Gastroesophageal sphincter (tissue), 4 donors: ENCODE measurements at regions not wholly inside any gene's neighbourhood (a gene's known extent, or its start where the extent isn't known, plus 50 kb on each side); places are given as distances from the start of the nearest gene placed in this dataset.

Source experiments
- ATAC-seq: fragments of 150-250 bp; one replicate; pipeline ENCODE4 v1.9.1; 2016; ENCODE audit warnings: mild to moderate bottlenecking, moderate library complexity
- H3K27ac ChIP-seq, 4 donors: fragments of 200-600 bp; sonication (generic) in 3 of 4; 1 replicate in 3 of 4; 2 replicates in 1 of 4; pipeline ENCODE4 v1.5.1; 2016 to 2019
- H3K27me3 ChIP-seq: fragments of 200-600 bp; sonication (generic); one replicate; pipeline ENCODE4 v1.5.1; 2019
- H3K36me3 ChIP-seq, 2 donors: fragments of 200-600 bp; sonication (generic); one replicate each; pipeline ENCODE4 v1.5.1; 2019; ENCODE audit warnings: control low read depth in 1 of 2
- H3K4me1 ChIP-seq, 3 donors: fragments of 200-600 bp; sonication (generic); 1 replicate in 2 of 3; 2 replicates in 1 of 3; pipeline ENCODE4 v1.5.1; 2016 to 2019; ENCODE audit warnings: control low read depth in 2 of 3
- H3K4me3 ChIP-seq, 2 donors: fragments of 200-600 bp; sonication (generic); one replicate each; pipeline ENCODE4 v1.5.1; 2019; ENCODE audit warnings: mild to moderate bottlenecking in 1 of 2, moderate library complexity in 1 of 2
- H3K9me3 ChIP-seq, 3 donors: fragments of 200-600 bp; sonication (generic); one replicate each; pipeline ENCODE4 v1.5.1; 2017 to 2019; ENCODE audit warnings: control low read depth in 2 of 3
- CTCF ChIP-seq, 4 experiments: fragments of 200-600 bp in 2 of 4; fragments of 450-650 bp in 2 of 4; sonication (generic) in 1 of 4; IDR thresholded peaks; one replicate each; pipeline ENCODE4 v1.5.1; 2017 to 2019; ENCODE audit warnings: antibody characterized with exemption in 4 of 4, mild to moderate bottlenecking in 2 of 4, moderate library complexity in 2 of 4
- EP300 ChIP-seq: sonication (generic); formaldehyde crosslinking; IDR thresholded peaks from one replicate; pipeline ENCODE4 v1.6.1; 2017; ENCODE audit warnings: antibody characterized with exemption, mild to moderate bottlenecking
- POLR2A ChIP-seq, 2 donors: fragments of 450-650 bp; IDR thresholded peaks; one replicate each; pipeline ENCODE4 v1.6.1; 2017; ENCODE audit warnings: antibody characterized with exemption in 2 of 2, mild to moderate bottlenecking in 2 of 2, moderate library complexity in 1 of 2
- POLR2AphosphoS5 ChIP-seq: sonication (generic); formaldehyde crosslinking; IDR thresholded peaks from one replicate; pipeline ENCODE4 v1.6.1; 2017; ENCODE audit warnings: antibody characterized with exemption
- WGBS, 2 donors: methylation state at CpG; one replicate each; pipeline ENCODE4 v1.1.5; 2018; ENCODE audit warnings: low coverage in 1 of 2; 5-methylcytosine and 5-hydroxymethylcytosine counted together

GRCh38 chr16:85378145-85379040, 234.7 kb upstream of the GSE1 start:
- Histone ChIP-seq H3K27me3 (no peaks in the 10 kb centered on the region), H3K27ac (peak overlapping the region in 1 of 4 donors; percentile 24), H3K9me3 (no peaks in the 10 kb centered on the region), H3K4me3 (no peak overlapping the region), H3K36me3 (no peaks in the 10 kb centered on the region), H3K4me1 (peaks cover 0 to 80% (median 40%) of the 10 kb centered on the region in 3 donors)
- WGBS, 2 donors = 100% methylated on average over 3 of the region's 16 CpGs; no CpG with 5 or more reads in 1 of the 2 donors
- TF ChIP-seq CTCF (IDR thresholded peaks at IDR 0.05) (no peak), EP300 (no peak), POLR2A (IDR thresholded peaks at IDR 0.05) (no peak), POLR2AphosphoS5 (no peak)
- ATAC-seq = no peak

- TF ChIP-seq POLR2A (IDR thresholded peaks at IDR 0.05) (no peak), CTCF (IDR thresholded peaks at IDR 0.05) (no peak), EP300 (no peak), POLR2AphosphoS5 (no peak)
- WGBS, 2 donors = 93% methylated on average over 3 of the region's 15 CpGs; no CpG with 5 or more reads in 1 of the 2 donors
- ATAC-seq = no peak
- Histone ChIP-seq H3K4me1 (peaks cover 0 to 77% (median 40%) of the 10 kb centered on the region in 3 donors), H3K4me3 (no peak overlapping the region), H3K9me3 (no peaks in the 10 kb centered on the region), H3K27ac (peak overlapping the region in 1 of 4 donors; percentile 2), H3K36me3 (no peaks in the 10 kb centered on the region), H3K27me3 (no peaks in the 10 kb centered on the region)
Observed at GRCh38 chr16:85379041-85380001, 233.8 kb upstream of the GSE1 start.

GRCh38 chr16:85380002-85380395, 233.1 kb upstream of the GSE1 start:
- peaks cover 0 to 78% (median 40%) of the 10 kb centered on the region in 3 donors for H3K4me1 ChIP-seq
- peak overlapping the region in 1 of 4 donors; percentile 2 for H3K27ac ChIP-seq
- no peak for ATAC-seq
- no peak for TF ChIP-seq POLR2AphosphoS5
- no peaks in the 10 kb centered on the region for H3K27me3 ChIP-seq
- H3K9me3 ChIP-seq = no peaks in the 10 kb centered on the region
- no peaks in the 10 kb centered on the region for H3K36me3 ChIP-seq
- no peak overlapping the region for H3K4me3 ChIP-seq
- WGBS, 2 donors = 0% methylated on average over 1 of the region's 2 CpGs; no CpG with 5 or more reads in 1 of the 2 donors

- no peak for ATAC-seq
- Histone ChIP-seq H3K4me3 (no peak overlapping the region), H3K27ac (peak overlapping the region in 2 of 4 donors; percentile 8 to 48), H3K9me3 (no peaks in the 10 kb centered on the region), H3K4me1 (peaks cover 0 to 79% (median 37%) of the 10 kb centered on the region in 3 donors), H3K36me3 (no peaks in the 10 kb centered on the region), H3K27me3 (no peaks in the 10 kb centered on the region)
- 75 to 80% methylated on average over 15 to 18 of the region's 19 CpGs for WGBS, 2 donors
- TF ChIP-seq EP300 = no peak
Observed at GRCh38 chr16:85380905-85381737, 232.0 kb upstream of the GSE1 start.

- Histone ChIP-seq H3K36me3 (no peaks in the 10 kb centered on the region), H3K27ac (peak overlapping the region in 3 of 4 donors; percentile 8 to 48 (median 11)), H3K4me3 (no peak overlapping the region), H3K27me3 (no peaks in the 10 kb centered on the region), H3K9me3 (no peaks in the 10 kb centered on the region), H3K4me1 (peaks cover 0 to 70% (median 28%) of the 10 kb centered on the region in 3 donors)
- peak; percentile 14 for ATAC-seq
- 63% methylated on average over 7 of the region's 26 CpGs; no CpG with 5 or more reads in 1 of the 2 donors for WGBS, 2 donors
- TF ChIP-seq EP300 = no peak
- no peak for TF ChIP-seq POLR2A (IDR thresholded peaks at IDR 0.05)
- no peak for TF ChIP-seq POLR2AphosphoS5
- no peak for TF ChIP-seq CTCF (IDR thresholded peaks at IDR 0.05)
Observed at GRCh38 chr16:85381738-85382592, 231.2 kb upstream of the GSE1 start.
